ENCODE measurements at regions not wholly inside any gene's neighbourhood (a gene's known extent, or its start where the extent isn't known, plus 50 kb on each side); places are given as distances from the start of the nearest gene placed in this dataset.

DNA sequence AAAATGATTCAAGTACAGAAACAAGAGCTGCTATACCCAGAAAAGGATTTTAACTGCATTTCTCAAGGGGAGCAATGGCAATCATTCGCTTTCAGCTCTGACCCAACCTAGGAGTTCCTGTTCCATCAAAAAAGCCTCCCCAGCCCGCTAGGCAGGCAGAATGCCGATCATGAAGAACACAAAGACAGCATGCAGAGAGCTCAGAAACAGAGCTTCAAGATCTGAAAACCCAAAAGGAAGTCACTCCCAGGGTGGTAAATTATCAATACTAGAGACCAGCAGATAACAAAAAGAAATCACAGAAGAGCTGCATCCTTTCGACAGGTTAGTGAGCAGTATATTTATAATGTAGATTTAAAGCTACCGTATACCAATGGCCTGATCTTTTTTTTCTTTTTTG lies 84.8 kb upstream of the CRIM1 start:
- Histone ChIP-seq H3K79me2 (ENCODE audit: insufficient read depth, low read length) (no peaks in the 10 kb centered on the region), H3K36me3 (ENCODE audit: insufficient read depth, low read length) (no peaks in the 10 kb centered on the region), H3K9me2 (replicated peaks; ENCODE audit: low read depth, low read length) (no peaks in the 10 kb centered on the region), H3K27me3 (ENCODE audit: insufficient read depth, low read length, poor library complexity, severe bottlenecking) (no peaks in the 10 kb centered on the region), H2AFZ (ENCODE audit: low read length) (no peak overlapping the region), H3K9ac (ENCODE audit: low read depth, low read length, poor library complexity, severe bottlenecking) (no peak overlapping the region), H3K9me3 (ENCODE audit: insufficient read depth, low read depth, low read length) (peaks cover 9% of the 10 kb centered on the region), H4K20me1 (ENCODE audit: insufficient read depth, low read length, poor library complexity, severe bottlenecking) (no peaks in the 10 kb centered on the region), H3F3A (ENCODE audit: low read depth) (peaks cover 3% of the 10 kb centered on the region; the same call in 1 of the 2 replicates), H3K4me1 (ENCODE audit: insufficient read depth, low read length, poor library complexity, severe bottlenecking) (no peaks in the 10 kb centered on the region), H3K4me3 (ENCODE audit: low read length, poor library complexity, severe bottlenecking) (no peak overlapping the region), H3K4me2 (ENCODE audit: low read depth, low read length, poor library complexity, severe bottlenecking) (no peak overlapping the region)
- TF ChIP-seq, protein P1, sequence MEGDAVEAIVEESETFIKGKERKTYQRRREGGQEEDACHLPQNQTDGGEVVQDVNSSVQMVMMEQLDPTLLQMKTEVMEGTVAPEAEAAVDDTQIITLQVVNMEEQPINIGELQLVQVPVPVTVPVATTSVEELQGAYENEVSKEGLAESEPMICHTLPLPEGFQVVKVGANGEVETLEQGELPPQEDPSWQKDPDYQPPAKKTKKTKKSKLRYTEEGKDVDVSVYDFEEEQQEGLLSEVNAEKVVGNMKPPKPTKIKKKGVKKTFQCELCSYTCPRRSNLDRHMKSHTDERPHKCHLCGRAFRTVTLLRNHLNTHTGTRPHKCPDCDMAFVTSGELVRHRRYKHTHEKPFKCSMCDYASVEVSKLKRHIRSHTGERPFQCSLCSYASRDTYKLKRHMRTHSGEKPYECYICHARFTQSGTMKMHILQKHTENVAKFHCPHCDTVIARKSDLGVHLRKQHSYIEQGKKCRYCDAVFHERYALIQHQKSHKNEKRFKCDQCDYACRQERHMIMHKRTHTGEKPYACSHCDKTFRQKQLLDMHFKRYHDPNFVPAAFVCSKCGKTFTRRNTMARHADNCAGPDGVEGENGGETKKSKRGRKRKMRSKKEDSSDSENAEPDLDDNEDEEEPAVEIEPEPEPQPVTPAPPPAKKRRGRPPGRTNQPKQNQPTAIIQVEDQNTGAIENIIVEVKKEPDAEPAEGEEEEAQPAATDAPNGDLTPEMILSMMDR (conservative IDR thresholded peaks at IDR 0.05; ENCODE audit: low read length) = no peak
- TF ChIP-seq EZH2phosphoT487 (IDR thresholded peaks at IDR 0.05; ENCODE audit: borderline replicate concordance) = no peak

DNA sequence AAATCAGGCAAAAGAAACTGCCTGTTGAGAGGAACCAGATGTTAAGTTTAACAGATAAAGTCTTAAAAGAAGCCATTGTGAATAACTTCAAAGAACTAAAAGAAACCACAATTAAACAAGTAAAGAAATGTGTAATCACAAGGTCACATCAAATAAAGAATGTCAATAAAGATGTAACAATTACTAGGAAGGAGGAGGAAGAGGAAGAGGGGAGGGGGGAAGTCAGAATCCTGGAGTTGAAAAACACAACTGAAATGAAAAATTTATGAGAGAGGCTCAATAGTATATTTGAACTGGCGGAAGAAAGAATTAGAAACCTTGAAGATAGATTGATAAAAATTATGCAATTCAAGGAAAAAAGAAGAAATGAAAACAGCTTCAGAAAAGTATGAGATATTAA lies 88.4 kb upstream of the CRIM1 start:
- Histone ChIP-seq H4K20me1 (ENCODE audit: insufficient read depth, low read length, poor library complexity, severe bottlenecking) (no peaks in the 10 kb centered on the region), H2AFZ (ENCODE audit: low read length) (no peak overlapping the region), H3K4me2 (ENCODE audit: low read depth, low read length, poor library complexity, severe bottlenecking) (no peak overlapping the region), H3K36me3 (ENCODE audit: insufficient read depth, low read length) (no peaks in the 10 kb centered on the region), H3K4me3 (ENCODE audit: low read length, poor library complexity, severe bottlenecking) (no peak overlapping the region), H3K4me1 (ENCODE audit: insufficient read depth, low read length, poor library complexity, severe bottlenecking) (no peaks in the 10 kb centered on the region), H3K9me2 (replicated peaks; ENCODE audit: low read depth, low read length) (no peaks in the 10 kb centered on the region), H3F3A (ENCODE audit: low read depth) (peaks cover 3% of the 10 kb centered on the region; the same call in 1 of the 2 replicates), H3K9me3 (ENCODE audit: insufficient read depth, low read depth, low read length) (peaks cover 9% of the 10 kb centered on the region), H3K9ac (ENCODE audit: low read depth, low read length, poor library complexity, severe bottlenecking) (no peak overlapping the region), H3K79me2 (ENCODE audit: insufficient read depth, low read length) (no peaks in the 10 kb centered on the region), H3K27me3 (ENCODE audit: insufficient read depth, low read length, poor library complexity, severe bottlenecking) (no peaks in the 10 kb centered on the region)
- no peak for TF ChIP-seq EZH2phosphoT487 (IDR thresholded peaks at IDR 0.05; ENCODE audit: borderline replicate concordance)
- TF ChIP-seq, protein P1 (conservative IDR thresholded peaks at IDR 0.05; ENCODE audit: low read length) = no peak

DNA sequence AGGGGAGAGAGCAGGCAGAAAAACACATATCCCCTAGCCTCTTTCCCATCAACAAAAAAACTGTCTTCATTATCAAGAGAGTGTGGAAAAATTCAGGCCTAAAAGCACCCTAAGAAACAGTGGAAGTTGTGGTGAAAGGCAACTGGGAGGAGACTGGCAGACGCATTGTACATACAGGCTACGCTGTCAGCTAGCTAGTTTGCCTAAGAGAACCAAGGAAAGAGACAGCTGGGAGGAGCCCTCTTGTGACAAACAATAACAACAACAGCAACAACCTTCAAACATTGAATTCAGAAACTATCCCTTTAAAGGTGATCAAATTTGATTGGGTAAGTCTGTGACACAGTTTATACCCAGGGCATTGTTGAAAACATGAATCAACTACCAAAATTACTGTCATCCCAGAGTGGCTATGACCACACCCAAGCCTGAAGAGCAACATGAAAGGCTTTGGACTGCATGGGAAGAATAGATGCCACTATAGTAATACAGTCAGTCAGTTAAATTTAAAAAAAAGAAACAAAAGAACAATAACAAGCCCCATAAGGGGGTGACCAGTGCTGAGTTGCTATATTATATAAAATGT lies 88.9 kb upstream of the CRIM1 start:
- H2AFZ ChIP-seq (ENCODE audit: low read length) = no peak overlapping the region
- no peaks in the 10 kb centered on the region for H3K27me3 ChIP-seq (ENCODE audit: insufficient read depth, low read length, poor library complexity, severe bottlenecking)

More for the DNA sequence above, 88.9 kb upstream of the CRIM1 start:
- TF ChIP-seq, protein P1 (conservative IDR thresholded peaks at IDR 0.05; ENCODE audit: low read length) = no peak
- TF ChIP-seq EZH2phosphoT487 (IDR thresholded peaks at IDR 0.05; ENCODE audit: borderline replicate concordance) = no peak
- H3K4me2 ChIP-seq (ENCODE audit: low read depth, low read length, poor library complexity, severe bottlenecking) = no peak overlapping the region
- no peaks in the 10 kb centered on the region for H4K20me1 ChIP-seq (ENCODE audit: insufficient read depth, low read length, poor library complexity, severe bottlenecking)
- H3K4me3 ChIP-seq (ENCODE audit: low read length, poor library complexity, severe bottlenecking) = no peak overlapping the region
- no peaks in the 10 kb centered on the region for H3K4me1 ChIP-seq (ENCODE audit: insufficient read depth, low read length, poor library complexity, severe bottlenecking)
- peaks cover 3% of the 10 kb centered on the region; the same call in 1 of the 2 replicates for H3F3A ChIP-seq (ENCODE audit: low read depth)
- no peaks in the 10 kb centered on the region for H3K9me2 ChIP-seq (replicated peaks; ENCODE audit: low read depth, low read length)
- H3K9ac ChIP-seq (ENCODE audit: low read depth, low read length, poor library complexity, severe bottlenecking) = no peak overlapping the region
- no peaks in the 10 kb centered on the region for H3K36me3 ChIP-seq (ENCODE audit: insufficient read depth, low read length)
- H3K9me3 ChIP-seq (ENCODE audit: insufficient read depth, low read depth, low read length) = peaks cover 9% of the 10 kb centered on the region
- H3K79me2 ChIP-seq (ENCODE audit: insufficient read depth, low read length) = no peaks in the 10 kb centered on the region
